ENCODE measurements at regions not wholly inside any gene's neighbourhood (a gene's known extent, or its start where the extent isn't known, plus 50 kb on each side); places are given as distances from the start of the nearest gene placed in this dataset.

- ChIA-PET CTCF (interaction anchor here (0.7 kb wide), 1 partner anchor 8 kb away, joined by 5 read pairs; no protein-coding TSS in a partner anchor), POLR2A (interaction anchor here (0.6 kb wide), 1 partner anchor 98 kb away, joined by 7 read pairs; no protein-coding TSS in a partner anchor)
These were observed 115.0 kb upstream of the MDM1 start for GRCh38 chr12:68446901-68447796.

- ChIA-PET POLR2A (no interaction called here), CTCF (interaction anchor here (0.9 kb wide), 1 partner anchor 73 kb away, joined by 3 read pairs; no protein-coding TSS in a partner anchor)
These were observed 115.7 kb upstream of the MDM1 start for GRCh38 chr12:68447797-68448260.

- CTCF ChIA-PET: no interaction called here
- POLR2A ChIA-PET: interaction anchor here (0.8 to 1.3 kb wide), 3 partner anchors 32 to 75 kb away, joined by 3 to 5 read pairs (median 3); no protein-coding TSS in a partner anchor
These were observed 117.0 kb upstream of the MDM1 start for GRCh38 chr12:68449196-68449595.

GRCh38 chr12:68450947-68451260 is 118.7 kb upstream of the MDM1 start:
- POLR2A ChIA-PET: interaction anchor here (0.6 to 1.5 kb wide), 5 partner anchors 9 to 1472 kb away, joined by 3 to 8 read pairs (median 5); no protein-coding TSS in a partner anchor
- CTCF ChIA-PET: interaction anchor here (0.9 to 1.1 kb wide), 3 partner anchors 92 to 163 kb away, joined by 3 to 4 read pairs (median 4); no protein-coding TSS in a partner anchor

GRCh38 chr12:68451261-68452077 is 119.3 kb upstream of the MDM1 start:
- ChIA-PET POLR2A (interaction anchor here (0.9 to 1.5 kb wide), 2 partner anchors 30 to 159 kb away, joined by 3 to 6 read pairs; partner anchors contain the start of gene RAP1B), CTCF (interaction anchor here (0.7 kb wide), 1 partner anchor 86 kb away, joined by 3 read pairs; no protein-coding TSS in a partner anchor)

GRCh38 chr12:68452078-68452715 is 120.0 kb upstream of the MDM1 start:
- POLR2A ChIA-PET: interaction anchor here (0.9 kb wide), 1 partner anchor 159 kb away, joined by 3 read pairs; the partner anchor contains the start of gene RAP1B
- CTCF ChIA-PET: interaction anchor here (0.7 kb wide), 1 partner anchor 87 kb away, joined by 3 read pairs; no protein-coding TSS in a partner anchor

GRCh38 chr12:68453278-68453677 is 121.1 kb upstream of the MDM1 start:
- ChIA-PET POLR2A (no interaction called here), CTCF (no interaction called here)

- ChIA-PET CTCF (no interaction called here), POLR2A (no interaction called here)
These were observed 121.7 kb upstream of the MDM1 start for GRCh38 chr12:68453876-68454275.

- POLR2A ChIA-PET: no interaction called here
These were observed 122.7 kb upstream of the MDM1 start for GRCh38 chr12:68454892-68455291.

GRCh38 chr12:68455691-68456345 is 123.7 kb upstream of the MDM1 start:
- ChIA-PET POLR2A (no interaction called here), CTCF (no interaction called here)

More at GRCh38 chr12:68454892-68455291, 122.7 kb upstream of the MDM1 start:
- CTCF ChIA-PET: no interaction called here

- POLR2A ChIA-PET: no interaction called here
These were observed 126.7 kb upstream of the MDM1 start for GRCh38 chr12:68458866-68459265.

GRCh38 chr12:68460236-68460635 is 128.1 kb upstream of the MDM1 start:
- POLR2A ChIA-PET: no interaction called here
- CTCF ChIA-PET: no interaction called here

More at GRCh38 chr12:68458866-68459265, 126.7 kb upstream of the MDM1 start:
- CTCF ChIA-PET: no interaction called here

GRCh38 chr12:68461645-68462044 is 129.5 kb upstream of the MDM1 start:
- CTCF ChIA-PET: no interaction called here

GRCh38 chr12:68462803-68463202 is 130.6 kb upstream of the MDM1 start:
- CTCF ChIA-PET: interaction anchor here (0.7 to 1.3 kb wide), 5 partner anchors 11 to 284 kb away, joined by 3 to 4 read pairs (median 3); no protein-coding TSS in a partner anchor
- POLR2A ChIA-PET: interaction anchor here (0.7 to 1.4 kb wide), 3 partner anchors 19 to 150 kb away, joined by 3 to 8 read pairs (median 4); partner anchors contain the start of gene RAP1B

More at GRCh38 chr12:68461645-68462044, 129.5 kb upstream of the MDM1 start:
- POLR2A ChIA-PET: no interaction called here

- ChIA-PET CTCF (no interaction called here), POLR2A (no interaction called here)
These were observed 133.1 kb upstream of the MDM1 start for GRCh38 chr12:68465227-68465626.

GRCh38 chr12:68467514-68467913 is 135.4 kb upstream of the MDM1 start:
- CTCF ChIA-PET: interaction anchor here (0.5 to 0.7 kb wide), 2 partner anchors 9 to 84 kb away, joined by 3 read pairs; no protein-coding TSS in a partner anchor
- POLR2A ChIA-PET: no interaction called here

GRCh38 chr12:68468036-68468435 is 135.9 kb upstream of the MDM1 start:
- ChIA-PET POLR2A (no interaction called here), CTCF (no interaction called here)

- ChIA-PET POLR2A (no interaction called here), CTCF (no interaction called here)
These were observed 137.0 kb upstream of the MDM1 start for GRCh38 chr12:68469113-68469512.
